Endothelial cell of umbilical vein (primary cell): ENCODE measurements at regions not wholly inside any gene's neighbourhood (a gene's known extent, or its start where the extent isn't known, plus 50 kb on each side); places are given as distances from the start of the nearest gene placed in this dataset.

ENCODE experiments used
- BruUV-seq: library from RNA; stranded (reverse); fragments of 400-500 nt; replicated peaks from 2 replicates; lab custom pipeline; 2021; lab: Mats Ljungman, UMichigan
- CTCF ChIA-PET: fragments of 300-600, 350-600 bp; sonication (Branson Sonifier 250); formaldehyde crosslinking; loops from one replicate; lab custom pipeline; 2021; ENCODE audit warnings: antibody characterized with exemption, inconsistent platforms; lab: Charles Lee
- POLR2A ChIA-PET: fragments of 300-600, 350-600 bp; sonication (Branson Sonifier 250); formaldehyde crosslinking; loops from one replicate; lab custom pipeline; 2021; ENCODE audit warnings: antibody characterized with exemption, inconsistent platforms; lab: Charles Lee
- DNase-seq: peaks from one replicate; pipeline ENCODE4 v3.0.0-alpha.2; 2011; ENCODE audit warnings: low read depth, low spot score
- FAIRE-seq: peaks from 2 replicates; lab custom pipeline; 2011; peaks lifted over from hg19 to GRCh38; lab: Jason Lieb, UNC
- H2AFZ ChIP-seq: 2 replicates; pipeline ENCODE4 v1.6.0; 2012; ENCODE audit warnings: low read depth, low read length, control low read depth, inconsistent platforms
- H3K27ac ChIP-seq: 2 replicates; pipeline ENCODE4 v1.5.1; 2011; ENCODE audit warnings: low read depth, mild to moderate bottlenecking, control low read depth, low read length, moderate library complexity; ENCODE audit not compliant: insufficient read depth
- H3K27me3 ChIP-seq, 2 experiments: 2 replicates each; pipeline versions ENCODE4 v1.6.0 to v1.6.1; 2011; ENCODE audit warnings: low read length in 2 of 2, mixed read lengths in 1 of 2; ENCODE audit not compliant: control insufficient read depth in 2 of 2, insufficient read depth in 2 of 2
- H3K36me3 ChIP-seq, 2 experiments: 2 replicates in 1 of 2; 3 replicates in 1 of 2; pipeline ENCODE4 v1.5.1; 2011; ENCODE audit warnings: low read length in 2 of 2, mild to moderate bottlenecking in 1 of 2, moderate library complexity in 1 of 2; ENCODE audit not compliant: control insufficient read depth in 2 of 2, insufficient read depth in 2 of 2; ENCODE audit errors: extremely low read depth in 1 of 2
- H3K4me1 ChIP-seq: 3 replicates; pipeline ENCODE4 v1.5.1; 2011; ENCODE audit warnings: mild to moderate bottlenecking, low read length; ENCODE audit not compliant: control insufficient read depth, insufficient read depth; ENCODE audit errors: extremely low read depth
- H3K4me2 ChIP-seq: 2 replicates; pipeline ENCODE4 v1.6.1; 2011; ENCODE audit warnings: low read length, control low read depth, mixed read lengths; ENCODE audit not compliant: insufficient read depth
- H3K4me3 ChIP-seq, 3 experiments: fragments of 200-600 bp in 1 of 3; sonication (generic), shearing (Covaris generic) in 1 of 3; replicated peaks in 1 of 3; 2 replicates each; pipeline ENCODE4 v1.5.1; 2011 to 2016; ENCODE audit warnings: control low read depth in 3 of 3, low read length in 3 of 3, mild to moderate bottlenecking in 2 of 3, inconsistent platforms in 1 of 3, low read depth in 1 of 3, moderate library complexity in 1 of 3; ENCODE audit not compliant: insufficient read depth in 1 of 3
- H3K79me2 ChIP-seq: 2 replicates; pipeline ENCODE4 v1.6.0; 2012; ENCODE audit warnings: low read length, inconsistent platforms; ENCODE audit not compliant: control insufficient read depth, insufficient read depth
- H3K9ac ChIP-seq: replicated peaks from 2 replicates; pipeline ENCODE3; 2011; ENCODE audit warnings: low read length, control low read depth; ENCODE audit not compliant: insufficient read depth; ENCODE audit errors: extremely low read depth
- H3K9me1 ChIP-seq: replicated peaks from 3 replicates; pipeline ENCODE4 v1.6.0; 2011; ENCODE audit warnings: mild to moderate bottlenecking, low read length; ENCODE audit not compliant: control insufficient read depth, insufficient read depth; ENCODE audit errors: extremely low read depth
- H3K9me3 ChIP-seq: replicated peaks from 2 replicates; pipeline ENCODE4 v1.5.1; 2012; ENCODE audit warnings: low read length, inconsistent platforms; ENCODE audit not compliant: control insufficient read depth, insufficient read depth
- H4K20me1 ChIP-seq: replicated peaks from 2 replicates; pipeline ENCODE3; 2011; ENCODE audit warnings: mild to moderate bottlenecking, low read length; ENCODE audit not compliant: control insufficient read depth, insufficient read depth; ENCODE audit errors: extremely low read depth
- EZH2 ChIP-seq: IDR thresholded peaks from 2 replicates; pipeline ENCODE4 v1.6.1; 2012; ENCODE audit warnings: borderline replicate concordance, low read depth, mild to moderate bottlenecking, moderate library complexity, low read length, inconsistent platforms; ENCODE audit not compliant: severe bottlenecking
- FOS ChIP-seq: IDR thresholded peaks from 2 replicates; pipeline ENCODE4 v1.6.1; 2011; ENCODE audit warnings: mild to moderate bottlenecking, low read length, moderate library complexity, borderline replicate concordance; ENCODE audit not compliant: insufficient read depth
- GATA2 ChIP-seq: IDR thresholded peaks from 2 replicates; pipeline ENCODE4 v1.7.0; 2011; ENCODE audit warnings: low read depth, mild to moderate bottlenecking, moderate library complexity, mixed read lengths, low read length; ENCODE audit not compliant: insufficient read length, insufficient read depth
- JUN ChIP-seq: IDR thresholded peaks from 2 replicates; pipeline ENCODE4 v1.6.1; 2011; ENCODE audit warnings: borderline replicate concordance, low read depth; ENCODE audit not compliant: insufficient read length, insufficient read depth
- MYC ChIP-seq: IDR thresholded peaks from one replicate; pipeline ENCODE4 v1.6.1; 2011; ENCODE audit warnings: mild to moderate bottlenecking, low read depth, low read length
- POLR2A ChIP-seq: IDR thresholded peaks from 2 replicates; pipeline ENCODE4 v1.6.1; 2012; ENCODE audit warnings: low read depth, mild to moderate bottlenecking, control low read depth, low read length
- POLR2AphosphoS5 ChIP-seq: IDR thresholded peaks from 2 replicates; pipeline ENCODE4 v1.6.1; 2012; ENCODE audit warnings: low read depth, mild to moderate bottlenecking, control low read depth, low read length, moderate library complexity; ENCODE audit not compliant: insufficient read depth
- dilution Hi-C: fragments of 300-500 bp; cut with MboI; formaldehyde crosslinking; loops from one replicate; pipeline ENCODE4 v1.15.0; 2019; ENCODE audit warnings: low sequenced_read_pairs; ENCODE audit not compliant: extremely low pct_ligation_motif_present
- intact Hi-C: fragments of 100-400 bp; cut with micrococcal nuclease; formaldehyde crosslinking; loops from one replicate; pipeline ENCODE4 v1.10.0; 2022
- TF ChIP-seq, protein P1 (sequence below): IDR thresholded peaks from 2 replicates; pipeline ENCODE4 v1.6.1; 2011; ENCODE audit not compliant: insufficient read depth, insufficient read length
- TF ChIP-seq, protein P2 (sequence below), 2 donors: IDR thresholded peaks; 1 replicate in 1 of 2; 2 replicates in 1 of 2; pipeline ENCODE4 v1.5.1; 2011; ENCODE audit warnings: low read length in 2 of 2, mild to moderate bottlenecking in 2 of 2, moderate library complexity in 2 of 2, control low read depth in 1 of 2, inconsistent platforms in 1 of 2, low read depth in 1 of 2; ENCODE audit not compliant: insufficient read depth in 1 of 2; ENCODE audit errors: extremely low read depth in 1 of 2

DNA sequence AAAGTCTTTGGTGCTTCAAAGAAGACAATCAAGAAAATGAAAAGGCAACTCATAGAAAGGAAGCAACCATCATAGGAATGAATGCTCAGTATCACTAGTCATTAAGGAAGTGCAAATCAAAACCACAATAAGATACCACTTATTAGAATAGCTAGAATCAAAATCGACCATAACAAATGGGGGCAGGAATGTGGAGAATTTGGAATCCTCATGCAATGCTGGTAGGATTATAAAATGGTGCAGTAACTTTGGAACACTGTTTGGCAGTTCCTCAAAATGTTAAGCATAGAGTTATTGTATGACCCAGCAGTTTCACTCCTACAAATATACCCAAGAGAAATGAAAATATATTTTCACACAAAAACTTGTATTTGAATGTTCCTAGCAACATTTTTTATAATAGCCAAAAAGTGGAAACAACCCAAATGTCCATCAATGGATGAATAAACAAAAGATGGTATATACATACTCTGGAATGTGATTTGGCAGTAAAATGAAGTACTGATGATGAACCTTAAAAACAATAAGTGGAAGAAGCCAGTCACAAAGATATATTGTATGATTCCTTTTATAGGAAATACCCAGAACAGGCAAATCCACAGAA, 105.6 kb downstream of the MIS18A start:
- Histone ChIP-seq H3K27ac (no peak overlapping the region), H3K4me1 (no peaks in the 10 kb centered on the region), H3K9ac (no peak overlapping the region), H3K9me1 (no peaks in the 10 kb centered on the region), H3K9me3 (no peaks in the 10 kb centered on the region), H2AFZ (no peak overlapping the region), H3K36me3 (no peaks in the 10 kb centered on the region), H3K27me3 (peaks cover 0 to 11% of the 10 kb centered on the region in 2 experiments), H3K4me2 (no peak overlapping the region), H4K20me1 (no peaks in the 10 kb centered on the region), H3K4me3 (no peak overlapping the region), H3K79me2 (no peaks in the 10 kb centered on the region)
- POLR2A ChIA-PET, result no interaction called here
- BruUV-seq, result no TSS peak
- no peak for TF ChIP-seq FOS
- no peak for TF ChIP-seq EZH2
- TF ChIP-seq, protein P1, sequence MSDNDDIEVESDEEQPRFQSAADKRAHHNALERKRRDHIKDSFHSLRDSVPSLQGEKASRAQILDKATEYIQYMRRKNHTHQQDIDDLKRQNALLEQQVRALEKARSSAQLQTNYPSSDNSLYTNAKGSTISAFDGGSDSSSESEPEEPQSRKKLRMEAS, result no peak
- TF ChIP-seq, protein P2, sequence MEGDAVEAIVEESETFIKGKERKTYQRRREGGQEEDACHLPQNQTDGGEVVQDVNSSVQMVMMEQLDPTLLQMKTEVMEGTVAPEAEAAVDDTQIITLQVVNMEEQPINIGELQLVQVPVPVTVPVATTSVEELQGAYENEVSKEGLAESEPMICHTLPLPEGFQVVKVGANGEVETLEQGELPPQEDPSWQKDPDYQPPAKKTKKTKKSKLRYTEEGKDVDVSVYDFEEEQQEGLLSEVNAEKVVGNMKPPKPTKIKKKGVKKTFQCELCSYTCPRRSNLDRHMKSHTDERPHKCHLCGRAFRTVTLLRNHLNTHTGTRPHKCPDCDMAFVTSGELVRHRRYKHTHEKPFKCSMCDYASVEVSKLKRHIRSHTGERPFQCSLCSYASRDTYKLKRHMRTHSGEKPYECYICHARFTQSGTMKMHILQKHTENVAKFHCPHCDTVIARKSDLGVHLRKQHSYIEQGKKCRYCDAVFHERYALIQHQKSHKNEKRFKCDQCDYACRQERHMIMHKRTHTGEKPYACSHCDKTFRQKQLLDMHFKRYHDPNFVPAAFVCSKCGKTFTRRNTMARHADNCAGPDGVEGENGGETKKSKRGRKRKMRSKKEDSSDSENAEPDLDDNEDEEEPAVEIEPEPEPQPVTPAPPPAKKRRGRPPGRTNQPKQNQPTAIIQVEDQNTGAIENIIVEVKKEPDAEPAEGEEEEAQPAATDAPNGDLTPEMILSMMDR (IDR thresholded peaks at IDR 0.05; ENCODE audit: extremely low read depth in 1 of 2, insufficient read depth in 1 of 2, low read depth in 1 of 2, low read length in 2 of 2), result no peak
- intact Hi-C loops (no loop called here), dilution Hi-C loops (no loop called here)
- FAIRE-seq (no peak), DNase-seq (no peak)
- CTCF ChIA-PET, result interaction anchor here (1.3 kb wide), 1 partner anchor 11 kb away, joined by 3 read pairs; no protein-coding TSS in a partner anchor

DNA sequence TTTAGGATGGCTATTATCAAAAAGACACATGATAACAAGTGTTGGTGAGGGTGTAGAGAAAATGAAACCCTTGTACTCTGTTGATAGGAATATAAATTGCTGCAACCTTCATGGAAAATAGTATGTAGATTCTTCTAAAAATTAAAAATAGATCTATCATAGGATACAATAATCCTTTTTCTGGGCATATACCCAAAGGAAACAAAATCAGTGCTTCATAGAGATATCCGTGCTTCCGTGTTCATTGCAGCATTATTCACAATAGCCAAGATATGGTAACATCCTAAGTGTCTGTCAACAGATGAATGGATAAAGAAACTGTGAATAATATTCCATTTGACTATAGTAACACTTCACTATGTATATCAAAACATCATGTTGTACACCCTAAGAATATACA, 106.7 kb downstream of the MIS18A start:
- Histone ChIP-seq H2AFZ (no peak overlapping the region), H4K20me1 (no peaks in the 10 kb centered on the region), H3K27ac (no peak overlapping the region), H3K4me2 (no peak overlapping the region), H3K9ac (no peak overlapping the region), H3K4me1 (no peaks in the 10 kb centered on the region), H3K27me3 (peaks cover 0 to 14% of the 10 kb centered on the region in 2 experiments), H3K36me3 (no peaks in the 10 kb centered on the region), H3K79me2 (no peaks in the 10 kb centered on the region), H3K9me3 (no peaks in the 10 kb centered on the region), H3K9me1 (no peaks in the 10 kb centered on the region), H3K4me3 (no peak overlapping the region)
- no peak for DNase-seq
- no peak for FAIRE-seq
- intact Hi-C loops, result no loop called here
- dilution Hi-C loops, result no loop called here
- TF ChIP-seq, protein P2 (IDR thresholded peaks at IDR 0.05; ENCODE audit: extremely low read depth in 1 of 2, insufficient read depth in 1 of 2, low read depth in 1 of 2, low read length in 2 of 2), result no peak
- TF ChIP-seq GATA2 (no peak), JUN (no peak), MYC (no peak), POLR2A (no peak), FOS (no peak), POLR2AphosphoS5 (no peak), EZH2 (no peak)
- TF ChIP-seq, protein P1, result no peak
- POLR2A ChIA-PET, result no interaction called here
- CTCF ChIA-PET, result no interaction called here
- no TSS peak for BruUV-seq
